ENCODE measurements at regions not wholly inside any gene's neighbourhood (a gene's known extent, or its start where the extent isn't known, plus 50 kb on each side); places are given as distances from the start of the nearest gene placed in this dataset.
"Not testable (repeated sequence)": the region's sequence is repeated elsewhere in the genome, so short reads cannot be mapped to it uniquely, and the experiment has no call there.

DNA sequence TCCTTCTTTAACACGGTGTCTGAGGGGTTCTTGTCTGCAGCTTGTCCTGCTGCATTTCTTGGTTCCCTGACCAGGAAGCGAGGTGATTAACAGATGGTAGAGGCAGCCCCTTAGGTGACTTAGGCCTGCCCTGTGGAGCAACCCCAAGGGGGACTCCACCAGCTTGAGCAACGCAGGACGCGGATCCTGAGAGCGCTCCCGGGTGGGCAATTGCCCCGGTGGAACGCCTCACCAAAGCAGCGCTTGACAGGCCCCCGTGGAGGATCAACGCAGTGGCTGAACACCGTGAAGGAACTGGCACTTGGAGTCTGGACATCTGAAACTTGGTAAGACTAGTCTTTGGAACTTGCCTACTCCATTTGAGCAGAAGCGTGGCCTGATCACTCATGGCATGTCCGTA, 272.9 kb upstream of the ATXN7L3B start:
- DNase-seq (ENCODE audit: low read depth) = no peak

GRCh38 chr12:74269355-74269754, 268.3 kb upstream of the ATXN7L3B start:
- DNase-seq (ENCODE audit: low read depth) = not testable (repeated sequence)

GRCh38 chr12:74280156-74280655, 257.4 kb upstream of the ATXN7L3B start:
- no peak for DNase-seq (ENCODE audit: low read depth)

DNA sequence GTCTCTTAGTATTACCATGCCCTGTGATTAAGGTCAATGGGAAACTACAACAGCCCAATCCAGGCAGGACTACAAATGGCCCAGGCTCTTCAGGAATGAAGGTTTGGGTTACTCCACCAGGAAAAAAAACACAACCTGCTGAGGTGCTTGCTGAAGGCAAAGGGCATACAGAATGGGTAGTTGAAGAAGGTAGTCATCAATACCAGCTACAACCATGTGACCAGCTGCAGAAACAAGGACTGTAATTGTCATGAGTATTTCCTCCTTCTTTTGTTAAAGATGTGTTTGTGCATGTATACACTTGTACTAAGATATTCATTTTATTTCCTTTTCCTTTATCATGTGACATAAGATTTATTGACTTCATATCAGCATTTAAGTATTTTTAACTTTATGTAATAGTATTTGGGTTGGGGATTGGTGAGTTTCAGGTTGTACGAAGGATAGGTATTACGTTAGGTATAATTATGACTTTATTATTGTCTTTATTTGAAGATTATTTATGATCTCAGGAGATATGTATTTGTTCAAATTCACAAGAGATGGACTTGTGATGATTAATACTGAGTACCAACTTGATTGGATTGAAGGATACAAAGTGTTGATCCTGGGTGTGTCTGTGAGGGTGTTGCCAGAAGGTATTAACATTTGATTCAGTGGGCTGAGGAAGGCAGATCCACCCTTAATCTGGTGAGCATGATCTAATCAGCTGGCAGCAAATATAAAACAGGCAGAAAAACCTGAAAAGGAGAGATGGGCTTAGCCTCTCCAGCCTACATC, 256.0 kb upstream of the ATXN7L3B start:
- not testable (repeated sequence) for DNase-seq (ENCODE audit: low read depth)

DNA sequence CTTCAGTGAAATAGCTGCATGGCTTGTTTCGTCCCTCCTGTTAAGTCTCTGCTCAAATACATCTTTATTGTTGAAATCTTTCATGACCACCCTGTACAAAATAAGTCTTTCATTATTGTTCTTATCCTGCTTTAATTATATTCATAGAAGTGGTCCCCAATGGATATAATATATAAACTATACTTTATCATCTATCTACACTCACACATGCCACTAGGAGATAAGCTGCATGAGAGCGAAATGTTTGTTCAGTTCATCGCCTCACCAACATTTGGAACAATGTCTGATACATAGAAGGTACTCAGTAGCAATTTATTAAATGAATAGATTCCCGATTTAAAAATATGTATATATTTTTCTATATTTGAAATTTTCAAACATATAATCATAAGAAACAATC, 254.0 kb upstream of the ATXN7L3B start:
- DNase-seq (ENCODE audit: low read depth) = no peak

DNA sequence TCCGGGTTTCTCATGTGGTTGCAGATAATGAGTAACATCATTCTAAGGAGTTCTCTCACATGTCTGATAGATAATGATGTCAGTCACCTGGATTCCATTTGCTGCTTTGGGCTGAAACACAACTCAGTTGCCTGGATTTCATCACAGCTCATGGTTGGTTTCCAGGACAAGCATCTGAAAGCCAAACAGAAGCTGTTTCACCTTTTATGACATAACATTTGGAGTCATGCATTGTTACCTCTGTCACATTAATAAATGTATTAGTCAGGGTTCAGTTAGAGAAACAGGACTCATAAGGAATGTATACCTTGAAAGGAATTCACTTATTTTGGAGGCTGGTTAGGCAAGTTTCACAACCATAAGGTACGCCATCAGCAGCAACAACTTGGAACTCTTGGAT, 251.9 kb upstream of the ATXN7L3B start:
- no peak for DNase-seq (ENCODE audit: low read depth)

GRCh38 chr12:74286254-74286653, 251.4 kb upstream of the ATXN7L3B start:
- no peak for DNase-seq (ENCODE audit: low read depth)

DNA sequence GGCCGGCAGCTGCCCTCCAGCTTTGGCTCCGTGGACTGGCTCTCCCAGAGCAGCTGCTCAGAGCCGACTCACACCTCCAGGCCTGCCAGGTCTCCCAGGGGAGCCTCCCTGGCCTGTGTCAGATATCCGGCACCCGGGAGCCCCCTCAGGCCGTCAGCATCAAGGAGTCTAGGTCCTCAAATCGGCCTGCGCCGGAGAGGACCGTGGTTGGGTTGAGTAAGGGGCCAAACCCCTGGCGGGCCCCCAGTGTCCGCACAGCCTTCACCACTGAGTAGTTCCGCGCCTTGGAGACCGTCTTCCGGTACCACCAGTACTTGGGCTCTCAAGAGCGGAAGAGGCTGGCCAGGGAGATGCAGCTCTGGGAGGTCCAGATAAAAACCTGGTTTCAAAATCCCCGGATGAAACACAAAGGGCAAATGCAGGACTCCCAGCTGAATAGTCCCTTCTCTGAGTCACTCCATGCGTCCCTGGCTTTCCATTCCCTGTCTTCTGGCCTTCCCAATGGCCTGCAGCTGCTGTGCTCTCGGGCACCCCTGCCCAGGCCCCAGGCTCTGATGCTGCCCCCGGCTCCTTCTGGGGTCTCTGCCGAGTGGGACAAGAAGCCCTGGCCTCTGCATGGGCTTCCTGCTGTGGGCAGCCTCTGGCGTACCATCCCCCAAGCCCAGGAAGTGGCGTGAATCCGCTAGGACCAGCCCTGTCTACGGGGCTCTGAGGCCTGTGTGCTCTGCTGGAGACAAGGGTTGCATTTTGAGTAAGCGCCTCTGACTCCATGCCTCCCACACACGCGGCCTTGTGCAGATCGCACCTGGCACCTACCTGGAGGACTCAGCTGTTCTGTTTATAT, 245.1 kb upstream of the ATXN7L3B start:
- DNase-seq (ENCODE audit: low read depth) = no peak

DNA sequence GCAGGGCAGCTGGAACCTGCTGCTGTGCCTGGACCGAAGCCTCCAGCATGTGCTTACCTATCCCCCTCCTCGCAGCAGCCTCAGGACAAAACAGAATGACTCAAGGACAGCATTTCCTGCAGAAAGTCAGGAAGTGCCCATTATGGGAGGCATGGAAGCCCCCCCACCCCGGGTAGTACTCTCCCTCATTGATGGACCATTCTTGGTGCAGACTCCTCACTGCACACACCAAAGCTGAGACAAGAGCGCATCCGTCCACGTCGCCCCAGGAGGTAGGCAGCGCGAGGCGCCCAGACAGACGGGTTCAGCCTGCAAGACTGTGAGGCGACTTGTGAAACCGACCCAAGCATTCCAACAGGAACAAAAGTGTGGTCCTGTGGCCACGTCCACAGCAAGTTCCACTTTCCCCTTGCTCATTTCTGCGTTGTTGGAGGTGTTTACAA, 243.9 kb upstream of the ATXN7L3B start:
- DNase-seq (ENCODE audit: low read depth) = no peak

GRCh38 chr12:74317078-74317601, 220.5 kb upstream of the ATXN7L3B start:
- no peak for DNase-seq (ENCODE audit: low read depth)

- no peak for DNase-seq (ENCODE audit: low read depth)
Measured at GRCh38 chr12:74317741-74318140, 219.9 kb upstream of the ATXN7L3B start.

GRCh38 chr12:74319886-74320285, 217.7 kb upstream of the ATXN7L3B start:
- no peak for DNase-seq (ENCODE audit: low read depth)

DNA sequence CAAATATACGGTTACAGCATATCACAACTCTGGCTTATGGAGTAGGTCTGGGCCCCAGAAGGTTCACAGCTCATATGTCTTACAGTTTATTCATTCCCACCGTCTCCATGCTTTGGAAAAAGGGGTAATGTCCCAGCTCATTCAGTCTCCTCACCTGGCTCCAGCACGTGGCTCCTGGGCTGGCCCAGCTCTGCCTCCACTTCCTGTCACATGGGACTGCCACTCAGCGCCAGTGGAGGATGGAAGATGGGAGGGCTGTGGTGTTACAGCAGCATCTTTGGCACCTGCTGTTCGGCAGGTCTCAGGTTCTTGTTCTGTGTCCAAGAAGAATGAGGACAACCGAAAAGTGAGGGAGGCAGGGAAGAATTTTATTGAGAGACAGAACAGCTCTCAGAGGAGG, 216.3 kb upstream of the ATXN7L3B start:
- DNase-seq (ENCODE audit: low read depth) = no peak

DNA sequence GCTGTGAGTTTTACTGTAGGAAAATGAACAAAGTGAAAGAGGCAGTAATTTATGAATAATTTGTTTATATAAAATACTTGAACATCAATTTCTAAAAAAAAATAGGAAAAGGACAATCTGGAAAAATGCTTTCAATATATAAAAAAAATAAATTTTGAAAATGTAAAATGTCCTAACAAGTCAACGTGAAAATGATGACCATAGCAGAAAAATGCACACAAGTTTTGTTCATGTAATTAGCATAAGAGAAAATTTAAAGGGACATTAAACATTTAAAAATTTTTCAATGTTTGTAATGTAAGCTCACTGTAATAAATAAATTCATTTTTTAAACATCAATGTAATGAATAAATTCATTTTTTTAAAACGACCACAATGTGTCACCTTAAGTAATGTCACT, 214.8 kb upstream of the ATXN7L3B start:
- DNase-seq (ENCODE audit: low read depth) = no peak

GRCh38 chr12:74328623-74329022, 209.0 kb upstream of the ATXN7L3B start:
- DNase-seq (ENCODE audit: low read depth) = no peak

GRCh38 chr12:74334780-74335179, 202.9 kb upstream of the ATXN7L3B start:
- peak; percentile 13 for DNase-seq (ENCODE audit: low read depth)

DNA sequence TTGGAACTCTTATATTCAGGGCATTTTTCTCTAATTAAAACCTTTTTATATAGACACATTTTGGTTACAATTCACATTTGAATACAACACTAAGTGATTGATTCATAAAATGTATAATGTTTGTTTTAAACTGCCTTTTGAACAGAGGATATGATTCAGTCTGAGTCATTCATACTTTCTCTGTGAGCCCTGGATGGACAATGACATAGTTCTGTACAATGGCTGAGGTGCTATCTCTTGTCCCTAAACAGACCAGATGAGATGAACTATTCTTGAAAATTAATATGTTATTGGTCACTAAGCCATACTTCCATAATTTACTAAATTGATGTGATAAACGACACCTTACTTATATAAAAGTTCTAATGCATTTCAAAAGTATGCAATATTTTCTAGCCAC, 199.7 kb upstream of the ATXN7L3B start:
- peak; percentile 15 for DNase-seq (ENCODE audit: low read depth)

DNA sequence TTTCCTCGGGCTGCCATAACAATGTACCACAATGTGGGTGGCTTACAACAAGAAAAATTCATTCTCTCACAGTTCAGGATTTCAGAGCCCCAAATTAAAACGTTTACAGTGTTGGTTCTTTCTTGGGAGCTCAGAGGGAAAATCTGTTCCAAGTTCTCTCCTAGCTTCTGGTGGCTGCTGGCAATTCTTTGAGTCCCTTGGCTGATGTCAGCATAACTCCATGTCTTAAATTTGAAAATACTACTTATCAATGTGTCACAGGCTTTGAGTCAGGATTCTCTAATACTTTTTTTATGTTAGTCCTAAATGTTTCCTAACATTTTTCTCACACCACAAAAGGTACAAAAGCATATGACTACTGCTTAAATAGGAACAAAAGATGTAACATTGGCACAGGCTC, 198.4 kb upstream of the ATXN7L3B start:
- peak; percentile 10 for DNase-seq (ENCODE audit: low read depth)

GRCh38 chr12:74349925-74350324, 187.7 kb upstream of the ATXN7L3B start:
- DNase-seq (ENCODE audit: low read depth) = peak; percentile 37

- DNase-seq (ENCODE audit: low read depth) = peak; percentile 22
Measured at GRCh38 chr12:74365178-74365964, 172.3 kb upstream of the ATXN7L3B start.

GRCh38 chr12:74370608-74371216, 166.9 kb upstream of the ATXN7L3B start:
- DNase-seq (ENCODE audit: low read depth) = no peak

DNA sequence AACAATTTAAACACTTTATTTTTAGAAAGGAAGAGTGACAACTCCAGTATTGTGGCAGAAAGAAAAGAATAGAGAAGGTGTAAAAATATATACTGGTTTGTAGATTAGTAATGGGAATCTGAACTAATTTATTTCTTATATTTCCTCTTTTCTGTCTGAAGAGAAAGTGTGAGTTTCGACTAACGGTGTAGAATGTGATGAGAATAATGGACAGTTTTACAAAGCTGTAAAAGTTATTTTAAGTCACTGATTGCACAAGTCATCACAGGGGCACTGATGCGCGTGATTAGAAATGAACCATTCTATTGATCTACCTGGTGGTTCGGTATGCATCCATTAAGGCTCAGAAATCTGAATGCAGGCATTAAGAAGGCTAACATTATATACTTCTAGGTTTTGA, 158.5 kb upstream of the ATXN7L3B start:
- DNase-seq (ENCODE audit: low read depth) = no peak

Measured in GM04503 (cell line).